Stimulated activated CD4-positive, alpha-beta T cell treated with anti-CD3 and anti-CD28 coated beads, TNF-alpha, amount 100 ng/mL, for 24 hours (primary cell): ENCODE measurements at regions not wholly inside any gene's neighbourhood (a gene's known extent, or its start where the extent isn't known, plus 50 kb on each side); places are given as distances from the start of the nearest gene placed in this dataset.
"Not testable (repeated sequence)": the region's sequence is repeated elsewhere in the genome, so short reads cannot be mapped to it uniquely, and the experiment has no call there.

ENCODE experiments used
- DNase-seq, 3 experiments: peaks; one replicate each; pipeline ENCODE4 v3.0.0-alpha.2; 2020; ENCODE audit warnings: low read depth in 3 of 3

GRCh38 chr1:164417016-164417704, 141.8 kb upstream of the PBX1 start:
- no peak for DNase-seq

DNA sequence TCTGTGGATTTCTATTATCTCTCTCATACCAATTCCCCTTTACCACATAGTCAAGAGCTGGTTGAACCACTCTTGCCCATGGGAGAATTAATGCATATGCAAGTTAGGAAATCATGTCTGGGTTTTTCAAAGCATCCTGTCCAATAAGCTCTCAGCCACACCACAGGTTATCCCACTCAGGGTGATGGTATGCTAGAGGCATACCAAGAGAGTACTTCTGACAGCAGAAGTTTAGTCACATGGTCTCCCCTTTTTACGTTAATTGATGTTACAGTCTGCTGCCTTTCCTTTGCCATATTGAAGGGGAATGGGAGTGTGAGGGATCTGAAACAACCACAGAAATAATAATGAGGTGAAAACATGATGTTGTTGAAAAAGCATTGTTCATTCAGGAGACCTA, 135.8 kb upstream of the PBX1 start:
- no peak for DNase-seq

- DNase-seq, result no peak
These were observed 125.7 kb upstream of the PBX1 start for GRCh38 chr1:164433141-164433817.

- no peak for DNase-seq
These were observed 125.2 kb upstream of the PBX1 start for GRCh38 chr1:164433818-164434170.

- no peak for DNase-seq
These were observed 118.8 kb upstream of the PBX1 start for GRCh38 chr1:164440232-164440631.

DNA sequence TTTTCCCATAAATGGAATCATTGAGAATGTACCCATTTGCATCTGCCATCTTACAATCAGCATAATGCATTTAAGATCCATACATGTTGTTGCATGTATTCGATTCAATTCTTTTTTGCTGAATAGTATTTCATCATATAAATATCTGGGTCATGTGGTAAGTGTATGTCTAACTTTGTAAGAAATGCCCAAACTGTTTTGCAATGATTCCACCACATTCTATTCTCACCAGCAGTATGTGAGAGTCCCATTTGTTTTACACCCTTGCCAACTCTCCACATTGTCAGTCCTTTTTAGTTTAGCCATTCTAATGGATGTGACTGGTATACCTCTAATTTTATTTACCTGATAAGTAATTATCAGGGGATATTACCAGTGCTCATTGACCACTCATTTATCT, 115.8 kb upstream of the PBX1 start:
- DNase-seq, result no peak

- DNase-seq, result no peak
These were observed 115.1 kb upstream of the PBX1 start for GRCh38 chr1:164443836-164444235.

DNA sequence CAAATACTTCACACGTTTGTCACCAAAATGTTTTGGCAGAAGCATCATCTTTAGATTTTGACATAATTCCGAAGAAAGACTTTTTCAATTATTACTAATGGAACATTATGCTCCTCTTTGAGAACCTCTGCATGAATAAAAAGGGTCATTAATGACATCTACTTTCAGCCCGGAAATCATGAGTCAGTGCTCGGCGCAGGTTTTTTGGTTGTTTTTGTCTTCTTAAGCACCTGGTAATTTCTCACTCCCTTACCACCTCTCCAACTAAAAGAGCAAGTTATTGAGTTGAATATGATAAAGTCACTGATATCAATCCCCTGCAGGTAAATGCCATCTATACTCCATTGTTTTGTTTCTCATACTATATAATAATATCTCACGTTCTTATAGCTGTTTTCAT, 113.0 kb upstream of the PBX1 start:
- no peak for DNase-seq

DNA sequence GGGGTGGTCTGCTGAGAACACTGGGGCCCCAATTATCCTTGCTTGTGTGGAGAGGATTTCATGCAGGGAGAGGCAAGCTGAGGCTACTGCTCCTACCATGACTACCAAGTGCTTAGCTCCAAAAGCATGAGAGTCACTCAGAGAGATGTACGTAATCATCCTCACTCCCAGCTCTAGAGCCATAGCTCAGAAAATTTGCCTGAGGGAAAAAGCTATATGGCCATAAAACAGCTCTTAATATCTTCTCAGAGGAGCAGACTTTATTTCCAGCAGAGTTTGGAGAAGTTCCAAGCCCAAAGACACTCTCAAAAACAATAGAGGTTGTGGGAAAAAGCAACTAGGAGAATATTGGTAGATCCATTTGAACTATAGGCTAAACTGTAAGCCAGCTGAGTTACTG, 106.4 kb upstream of the PBX1 start:
- no peak for DNase-seq

DNA sequence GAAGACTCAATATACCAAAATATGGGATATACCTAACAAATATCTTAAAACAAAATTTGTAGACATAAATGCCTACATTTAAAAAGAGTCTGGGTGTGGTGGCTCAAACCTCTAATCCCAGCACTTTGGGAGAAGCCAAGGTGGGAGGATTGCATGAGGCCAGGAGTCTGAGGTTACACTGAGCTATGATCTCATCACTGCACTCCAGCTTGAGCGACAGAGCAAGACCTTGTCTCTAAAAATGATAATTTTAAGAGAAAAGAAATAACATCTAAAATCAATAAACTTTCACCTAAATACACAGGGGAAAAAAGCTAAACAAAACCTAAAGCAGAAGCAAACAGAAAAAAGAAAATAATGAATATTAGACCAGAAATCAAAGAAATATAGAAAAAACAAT, 102.7 kb upstream of the PBX1 start:
- no peak for DNase-seq

DNA sequence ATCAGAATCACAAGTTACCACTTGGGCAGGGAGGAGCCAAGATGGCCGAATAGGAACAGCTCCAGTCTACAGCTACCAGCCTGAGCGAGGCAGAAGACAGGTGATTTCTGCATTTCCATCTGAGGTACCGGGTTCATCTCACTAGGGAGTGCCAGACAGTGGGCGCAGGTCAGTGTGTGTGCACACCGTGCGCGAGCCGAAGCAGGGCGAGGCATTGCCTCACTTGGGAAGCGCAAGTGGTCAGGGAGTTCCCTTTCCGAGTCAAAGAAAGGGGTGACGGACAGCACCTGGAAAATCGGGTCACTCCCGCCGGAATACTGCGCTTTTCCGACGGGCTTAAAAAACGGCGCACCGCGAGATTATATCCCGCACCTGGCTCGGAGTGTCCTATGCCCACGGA, 99.8 kb upstream of the PBX1 start:
- not testable (repeated sequence) for DNase-seq

- no peak for DNase-seq
These were observed 93.0 kb upstream of the PBX1 start for GRCh38 chr1:164466001-164466421.

GRCh38 chr1:164466429-164466828, 92.6 kb upstream of the PBX1 start:
- no peak for DNase-seq

GRCh38 chr1:164470996-164471395, 88.0 kb upstream of the PBX1 start:
- DNase-seq, result no peak

GRCh38 chr1:164472841-164473240, 86.1 kb upstream of the PBX1 start:
- DNase-seq, result no peak

DNA sequence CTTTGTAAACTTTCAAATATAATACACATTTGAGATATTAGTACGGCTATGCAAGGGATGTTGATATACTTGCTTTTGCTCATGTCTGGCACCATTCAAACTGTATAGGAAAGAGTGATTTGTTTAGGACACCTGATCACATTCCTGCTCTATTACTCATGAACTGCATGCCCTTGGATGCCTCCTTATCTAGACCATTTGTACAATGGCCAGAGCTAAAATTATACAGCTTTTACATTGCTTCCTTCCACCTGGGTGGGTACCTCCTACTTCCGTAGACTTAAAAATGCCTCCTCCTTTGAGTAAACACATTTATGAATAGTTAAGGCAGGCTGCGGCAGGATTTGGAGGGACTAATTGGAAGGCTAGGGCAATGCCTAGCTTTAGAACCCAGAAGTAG, 85.4 kb upstream of the PBX1 start:
- no peak for DNase-seq

DNA sequence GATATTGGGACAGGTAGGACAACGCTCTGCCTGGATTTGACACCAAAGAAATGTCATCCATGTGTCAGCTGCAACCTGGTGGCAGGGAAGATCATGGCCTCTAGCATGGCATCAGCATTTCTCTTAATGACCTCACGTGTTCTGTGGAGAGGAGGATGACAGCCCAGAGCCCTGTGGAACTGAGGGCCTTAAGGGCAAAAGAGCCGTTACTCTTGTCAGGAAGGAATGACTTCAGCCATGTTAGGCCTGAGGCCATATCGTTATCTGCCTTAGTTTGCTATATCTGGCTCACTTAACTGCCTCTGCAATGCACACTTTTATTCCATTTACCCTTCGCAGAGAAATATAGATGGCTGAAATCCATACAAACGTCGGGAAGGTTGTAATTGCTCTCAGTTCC, 83.2 kb upstream of the PBX1 start:
- no peak for DNase-seq

DNA sequence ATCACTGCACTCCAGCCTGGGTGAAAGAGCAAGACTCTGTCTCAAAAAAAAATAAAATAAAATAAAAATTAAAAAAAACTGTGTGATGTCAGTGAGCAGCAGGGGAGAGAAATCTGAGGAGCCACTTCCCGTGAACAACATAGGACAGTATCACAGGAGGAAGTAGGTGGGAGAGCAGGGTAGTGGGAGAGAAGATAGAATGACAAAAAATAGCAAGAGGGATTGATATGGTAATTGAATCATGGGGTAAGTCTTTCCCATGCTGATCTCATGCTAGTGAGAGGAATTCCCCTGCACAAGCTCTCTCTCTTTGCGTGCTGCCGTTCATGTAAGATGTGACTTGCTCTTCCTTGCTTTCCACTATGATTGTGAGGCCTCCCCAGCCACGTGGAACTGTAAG, 81.6 kb upstream of the PBX1 start:
- no peak for DNase-seq

DNA sequence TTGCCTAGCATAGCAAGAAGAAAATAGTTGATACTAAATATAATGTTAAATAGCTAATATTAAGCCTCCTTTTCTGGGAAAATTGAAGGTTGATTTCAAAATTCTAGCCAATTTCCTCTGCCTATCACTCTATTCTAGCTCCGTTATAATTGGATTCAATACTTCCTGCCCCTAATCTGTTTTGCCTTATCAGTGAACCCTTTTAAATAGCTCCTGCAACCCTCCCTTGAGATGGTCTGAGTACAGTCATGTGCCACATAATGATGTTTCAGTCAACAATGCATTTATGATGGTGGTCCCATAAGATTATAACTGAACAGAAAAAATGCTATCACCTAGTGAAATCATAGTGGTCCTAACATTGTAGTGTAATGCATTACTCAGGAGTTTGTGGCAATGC, 79.7 kb upstream of the PBX1 start:
- no peak for DNase-seq

GRCh38 chr1:164480285-164480907, 78.6 kb upstream of the PBX1 start:
- DNase-seq, result no peak

DNA sequence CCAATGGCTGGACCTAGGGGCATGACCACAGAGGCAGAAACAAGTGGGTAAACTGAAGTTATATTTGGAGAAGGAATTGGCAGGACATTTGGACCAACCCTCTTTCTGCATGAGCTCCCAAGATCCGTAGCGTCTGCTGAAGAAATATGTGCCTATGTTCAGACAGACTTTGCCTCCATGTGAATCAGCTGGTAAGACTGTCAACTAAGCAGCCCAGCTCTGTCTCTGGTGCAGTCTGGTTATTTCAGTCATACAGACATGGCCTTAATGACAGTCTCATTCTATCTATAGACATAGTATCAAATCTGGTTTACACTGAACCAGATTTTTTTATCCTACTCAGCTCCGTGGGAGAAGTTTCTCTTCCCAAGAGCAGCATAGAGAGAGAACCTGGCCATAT, 63.1 kb upstream of the PBX1 start:
- DNase-seq, result no peak

- no peak for DNase-seq
These were observed 60.2 kb upstream of the PBX1 start for GRCh38 chr1:164498792-164499191.

DNA sequence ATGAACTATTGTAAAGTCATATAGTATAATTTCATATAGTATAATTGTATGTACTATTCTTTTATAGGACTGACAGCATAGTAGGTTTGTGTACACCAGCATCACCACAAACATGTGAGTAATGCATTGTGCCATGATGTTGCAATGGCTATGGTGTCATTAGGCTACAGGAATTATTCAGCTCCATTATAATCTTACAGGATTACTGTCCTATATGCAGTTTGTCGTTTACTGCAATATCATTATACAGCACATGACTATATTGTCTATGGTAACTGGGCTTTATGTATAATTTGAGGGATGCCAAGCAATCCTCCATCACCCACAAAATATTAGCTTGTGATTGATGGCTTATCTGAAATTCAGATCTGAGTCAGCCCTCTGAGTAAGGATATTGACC, 54.2 kb upstream of the PBX1 start:
- no peak for DNase-seq
